Breast epithelium (tissue), 3 donors: ENCODE measurements at regions not wholly inside any gene's neighbourhood (a gene's known extent, or its start where the extent isn't known, plus 50 kb on each side); places are given as distances from the start of the nearest gene placed in this dataset.

Experiments
- POLR2A ChIP-seq: fragments of 450-650 bp; IDR thresholded peaks from one replicate; pipeline ENCODE4 v1.6.1; 2016; ENCODE audit warnings: antibody characterized with exemption, mild to moderate bottlenecking, moderate library complexity
- POLR2AphosphoS5 ChIP-seq, 3 donors: sonication (generic); formaldehyde crosslinking; IDR thresholded peaks; one replicate each; pipeline ENCODE4 v1.6.1; 2017; ENCODE audit warnings: antibody characterized with exemption in 3 of 3
- TF ChIP-seq, protein P1 (sequence below), 3 donors: fragments of 450-650 bp; IDR thresholded peaks; one replicate each; pipeline ENCODE4 v1.5.1; 2016 to 2017; ENCODE audit warnings: antibody characterized with exemption in 3 of 3, mild to moderate bottlenecking in 3 of 3, moderate library complexity in 3 of 3

DNA sequence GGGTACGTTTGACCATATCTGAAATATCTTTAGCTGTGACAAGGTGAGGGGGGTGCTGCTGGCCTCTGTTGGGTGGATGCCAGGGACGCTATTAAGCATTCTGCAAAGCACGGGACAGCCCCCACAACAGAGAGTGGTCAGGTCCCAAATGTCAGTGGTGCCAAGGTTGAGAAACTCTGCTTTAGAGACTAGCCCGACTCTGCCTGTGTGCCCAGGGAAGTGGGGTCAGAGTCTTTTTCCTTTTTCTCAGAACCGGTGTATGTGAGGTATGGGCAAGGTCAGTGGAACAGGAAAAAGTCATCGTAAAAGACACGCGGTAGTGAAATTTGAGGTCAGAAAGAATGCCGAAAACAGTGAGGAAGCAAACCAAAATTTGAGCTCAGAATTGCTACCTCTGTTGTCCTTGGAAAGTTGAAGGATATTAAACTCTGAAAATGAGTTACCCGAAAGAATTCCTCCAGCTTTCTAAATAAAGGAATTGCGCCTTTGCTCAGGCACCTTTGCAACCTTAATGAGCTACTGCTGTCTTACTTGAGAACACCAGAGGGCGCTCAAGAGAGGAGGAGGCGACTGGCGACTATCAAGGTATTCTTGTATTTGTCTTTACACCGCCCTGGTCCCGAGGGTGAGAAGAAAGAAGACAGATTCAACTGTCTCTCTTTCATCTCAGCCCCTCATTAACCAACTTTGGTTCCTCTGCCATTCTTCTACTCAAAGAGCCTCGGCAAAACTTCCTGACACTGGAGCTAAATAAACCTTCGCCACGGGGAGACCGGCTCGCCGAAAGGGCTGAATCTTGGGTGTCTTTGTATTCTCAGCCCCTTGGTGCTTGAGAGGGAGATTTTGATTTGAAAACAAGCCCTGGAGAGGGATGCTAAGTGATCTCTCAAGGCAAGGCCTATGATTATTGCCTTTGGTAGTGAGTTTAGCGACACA is 85.4 kb upstream of the OLIG2 start:
- TF ChIP-seq POLR2A: no peak
- TF ChIP-seq, protein P1, sequence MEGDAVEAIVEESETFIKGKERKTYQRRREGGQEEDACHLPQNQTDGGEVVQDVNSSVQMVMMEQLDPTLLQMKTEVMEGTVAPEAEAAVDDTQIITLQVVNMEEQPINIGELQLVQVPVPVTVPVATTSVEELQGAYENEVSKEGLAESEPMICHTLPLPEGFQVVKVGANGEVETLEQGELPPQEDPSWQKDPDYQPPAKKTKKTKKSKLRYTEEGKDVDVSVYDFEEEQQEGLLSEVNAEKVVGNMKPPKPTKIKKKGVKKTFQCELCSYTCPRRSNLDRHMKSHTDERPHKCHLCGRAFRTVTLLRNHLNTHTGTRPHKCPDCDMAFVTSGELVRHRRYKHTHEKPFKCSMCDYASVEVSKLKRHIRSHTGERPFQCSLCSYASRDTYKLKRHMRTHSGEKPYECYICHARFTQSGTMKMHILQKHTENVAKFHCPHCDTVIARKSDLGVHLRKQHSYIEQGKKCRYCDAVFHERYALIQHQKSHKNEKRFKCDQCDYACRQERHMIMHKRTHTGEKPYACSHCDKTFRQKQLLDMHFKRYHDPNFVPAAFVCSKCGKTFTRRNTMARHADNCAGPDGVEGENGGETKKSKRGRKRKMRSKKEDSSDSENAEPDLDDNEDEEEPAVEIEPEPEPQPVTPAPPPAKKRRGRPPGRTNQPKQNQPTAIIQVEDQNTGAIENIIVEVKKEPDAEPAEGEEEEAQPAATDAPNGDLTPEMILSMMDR (IDR thresholded peaks at IDR 0.05): peak in 2 of 3 donors; percentile 28 to 47
- no peak for TF ChIP-seq POLR2AphosphoS5 (IDR thresholded peaks at IDR 0.05)
